Urothelium cell line (cell line): ENCODE measurements at regions not wholly inside any gene's neighbourhood (a gene's known extent, or its start where the extent isn't known, plus 50 kb on each side); places are given as distances from the start of the nearest gene placed in this dataset.
"Not testable (repeated sequence)": the region's sequence is repeated elsewhere in the genome, so short reads cannot be mapped to it uniquely, and the experiment has no call there.

Source experiments
- DNase-seq: peaks from one replicate; pipeline ENCODE4 v3.0.0; 2011; ENCODE audit warnings: low spot score, mixed read lengths
- FAIRE-seq: peaks from 2 replicates; lab custom pipeline; 2011; peaks lifted over from hg19 to GRCh38; lab: Jason Lieb, UNC

GRCh38 chr3:1456781-1457311, 364.0 kb downstream of the CNTN6 start:
- DNase-seq (no peak), FAIRE-seq (no peak)

GRCh38 chr3:1462371-1462770, 369.5 kb downstream of the CNTN6 start:
- DNase-seq (no peak), FAIRE-seq (no peak)

- FAIRE-seq = no peak
- no peak for DNase-seq
Observed at GRCh38 chr3:1462856-1463450, 370.1 kb downstream of the CNTN6 start.

GRCh38 chr3:1465091-1465490, 372.3 kb downstream of the CNTN6 start:
- FAIRE-seq, DNase-seq: not testable (repeated sequence)

GRCh38 chr3:1468145-1468544, 375.3 kb downstream of the CNTN6 start:
- no peak for DNase-seq

GRCh38 chr3:1469248-1469647, 376.4 kb downstream of the CNTN6 start:
- FAIRE-seq (no peak), DNase-seq (no peak)

More at GRCh38 chr3:1468145-1468544, 375.3 kb downstream of the CNTN6 start:
- FAIRE-seq = no peak

- FAIRE-seq (no peak), DNase-seq (no peak)
Observed at GRCh38 chr3:1469687-1470086, 376.9 kb downstream of the CNTN6 start.

GRCh38 chr3:1477669-1478068, 384.8 kb downstream of the CNTN6 start:
- FAIRE-seq (no peak), DNase-seq (no peak)

- FAIRE-seq (no peak), DNase-seq (no peak)
Observed at GRCh38 chr3:1495466-1495865, 402.6 kb downstream of the CNTN6 start.

- DNase-seq (no peak), FAIRE-seq (no peak)
Observed at GRCh38 chr3:1499694-1500093, 406.9 kb downstream of the CNTN6 start.

GRCh38 chr3:1501406-1502115, 408.7 kb downstream of the CNTN6 start:
- FAIRE-seq = no peak

GRCh38 chr3:1506090-1506489, 413.3 kb downstream of the CNTN6 start:
- FAIRE-seq (no peak), DNase-seq (no peak)

More at GRCh38 chr3:1501406-1502115, 408.7 kb downstream of the CNTN6 start:
- no peak for DNase-seq

- FAIRE-seq = no peak
- no peak for DNase-seq
Observed at GRCh38 chr3:1513662-1514061, 420.8 kb downstream of the CNTN6 start.

GRCh38 chr3:1515882-1516281, 423.1 kb downstream of the CNTN6 start:
- DNase-seq (no peak), FAIRE-seq (no peak)

- no peak for FAIRE-seq
- DNase-seq = no peak
Observed at GRCh38 chr3:1527786-1528185, 435.0 kb downstream of the CNTN6 start.

- FAIRE-seq = no peak
- no peak for DNase-seq
Observed at GRCh38 chr3:1528621-1529020, 435.8 kb downstream of the CNTN6 start.

- FAIRE-seq (no peak), DNase-seq (no peak)
Observed at GRCh38 chr3:1529676-1530075, 436.9 kb downstream of the CNTN6 start.

GRCh38 chr3:1531981-1532380, 439.2 kb downstream of the CNTN6 start:
- DNase-seq (no peak), FAIRE-seq (no peak)

- DNase-seq (no peak), FAIRE-seq (no peak)
Observed at GRCh38 chr3:1532935-1533606, 440.2 kb downstream of the CNTN6 start.

GRCh38 chr3:1533763-1534162, 440.9 kb downstream of the CNTN6 start:
- DNase-seq = no peak
- no peak for FAIRE-seq

- DNase-seq (no peak), FAIRE-seq (no peak)
Observed at GRCh38 chr3:1534252-1534651, 441.4 kb downstream of the CNTN6 start.

- FAIRE-seq = no peak
- no peak for DNase-seq
Observed at GRCh38 chr3:1535361-1535760, 442.5 kb downstream of the CNTN6 start.
